ENCODE measurements at regions not wholly inside any gene's neighbourhood (a gene's known extent, or its start where the extent isn't known, plus 50 kb on each side); places are given as distances from the start of the nearest gene placed in this dataset.

DNA sequence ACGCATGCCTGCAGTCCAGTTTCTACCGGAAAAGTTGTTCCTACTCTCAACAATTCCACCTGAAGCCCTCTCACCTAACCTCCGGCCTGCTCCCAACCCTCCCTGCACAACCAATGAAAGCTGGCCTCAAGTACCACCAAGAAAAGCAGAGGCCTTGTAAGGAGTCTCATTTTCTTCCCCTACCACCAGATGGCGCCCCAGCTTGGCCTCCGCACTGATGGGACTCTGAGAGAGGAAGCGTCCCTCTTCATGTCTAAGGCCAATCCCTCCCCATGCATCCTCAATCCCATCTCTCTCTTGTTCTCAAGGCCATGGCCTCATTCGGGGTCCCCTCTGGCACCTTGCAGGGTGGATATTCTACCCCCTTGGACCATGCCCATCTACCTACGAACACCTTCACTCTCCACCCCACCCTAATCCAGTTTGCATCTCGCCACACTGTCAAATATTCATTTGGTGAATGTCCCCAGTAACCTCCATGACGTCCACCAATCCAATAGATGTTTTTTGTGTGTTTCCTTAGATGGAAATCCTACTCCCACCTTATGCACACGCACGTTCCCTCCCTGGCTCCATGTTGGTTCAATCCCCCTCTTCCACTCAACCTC, 412.8 kb downstream of the ZNF536 start:
- peak; percentile 43 for DNase-seq
- no peaks in the 10 kb centered on the region for H3K36me3 ChIP-seq

DNA sequence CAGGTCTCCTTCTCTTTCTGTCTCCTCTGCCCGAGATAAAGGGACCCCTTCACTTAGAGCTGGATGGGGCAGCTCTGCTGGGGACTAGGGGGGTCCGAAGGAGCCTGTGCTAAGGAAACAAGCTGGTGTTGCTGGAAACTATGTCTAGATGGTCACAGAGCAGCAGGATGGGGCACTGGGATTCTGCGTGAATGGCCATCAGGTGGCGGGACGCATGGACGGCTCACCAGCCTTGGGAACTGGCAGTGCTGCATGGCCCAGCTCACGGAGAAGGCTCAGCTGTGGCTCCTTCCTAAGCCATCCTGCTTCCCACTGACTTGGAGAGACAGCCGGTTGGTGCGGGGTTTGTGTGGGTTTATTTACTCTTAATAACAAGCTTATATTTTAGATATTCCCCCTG, 411.8 kb downstream of the ZNF536 start:
- Histone ChIP-seq H3K9me3 (replicated peaks) (no peaks in the 10 kb centered on the region), H3K27me3 (ENCODE audit: low read depth) (peaks cover 48% of the 10 kb centered on the region), H3K27ac (replicated peaks) (no peak overlapping the region), H3K36me3 (no peaks in the 10 kb centered on the region), H3K4me1 (no peaks in the 10 kb centered on the region), H3K4me3 (no peak overlapping the region)
- TF ChIP-seq, protein P1, sequence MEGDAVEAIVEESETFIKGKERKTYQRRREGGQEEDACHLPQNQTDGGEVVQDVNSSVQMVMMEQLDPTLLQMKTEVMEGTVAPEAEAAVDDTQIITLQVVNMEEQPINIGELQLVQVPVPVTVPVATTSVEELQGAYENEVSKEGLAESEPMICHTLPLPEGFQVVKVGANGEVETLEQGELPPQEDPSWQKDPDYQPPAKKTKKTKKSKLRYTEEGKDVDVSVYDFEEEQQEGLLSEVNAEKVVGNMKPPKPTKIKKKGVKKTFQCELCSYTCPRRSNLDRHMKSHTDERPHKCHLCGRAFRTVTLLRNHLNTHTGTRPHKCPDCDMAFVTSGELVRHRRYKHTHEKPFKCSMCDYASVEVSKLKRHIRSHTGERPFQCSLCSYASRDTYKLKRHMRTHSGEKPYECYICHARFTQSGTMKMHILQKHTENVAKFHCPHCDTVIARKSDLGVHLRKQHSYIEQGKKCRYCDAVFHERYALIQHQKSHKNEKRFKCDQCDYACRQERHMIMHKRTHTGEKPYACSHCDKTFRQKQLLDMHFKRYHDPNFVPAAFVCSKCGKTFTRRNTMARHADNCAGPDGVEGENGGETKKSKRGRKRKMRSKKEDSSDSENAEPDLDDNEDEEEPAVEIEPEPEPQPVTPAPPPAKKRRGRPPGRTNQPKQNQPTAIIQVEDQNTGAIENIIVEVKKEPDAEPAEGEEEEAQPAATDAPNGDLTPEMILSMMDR (IDR thresholded peaks at IDR 0.05; ENCODE audit: borderline replicate concordance), result no peak
- intact Hi-C loops (cut with micrococcal nuclease), result no loop called here
- DNase-seq, result no peak

More for the DNA sequence above, 412.8 kb downstream of the ZNF536 start:
- TF ChIP-seq, protein P1 (IDR thresholded peaks at IDR 0.05; ENCODE audit: borderline replicate concordance), result peak; percentile 64
- Histone ChIP-seq H3K27me3 (ENCODE audit: low read depth) (peaks cover 40% of the 10 kb centered on the region), H3K4me3 (no peak overlapping the region), H3K9me3 (replicated peaks) (no peaks in the 10 kb centered on the region), H3K4me1 (no peaks in the 10 kb centered on the region), H3K27ac (replicated peaks) (no peak overlapping the region)
- intact Hi-C loops (cut with micrococcal nuclease), result no loop called here

- Histone ChIP-seq H3K9me3 (replicated peaks) (no peaks in the 10 kb centered on the region), H3K27ac (replicated peaks) (no peak overlapping the region), H3K36me3 (no peaks in the 10 kb centered on the region), H3K27me3 (ENCODE audit: low read depth) (peaks cover 44% of the 10 kb centered on the region), H3K4me3 (no peak overlapping the region), H3K4me1 (no peaks in the 10 kb centered on the region)
- TF ChIP-seq, protein P1 (IDR thresholded peaks at IDR 0.05; ENCODE audit: borderline replicate concordance), result no peak
- DNase-seq, result no peak
- intact Hi-C loops (cut with micrococcal nuclease), result no loop called here
These were observed 411.0 kb downstream of the ZNF536 start for GRCh38 chr19:30783212-30783611.

DNA sequence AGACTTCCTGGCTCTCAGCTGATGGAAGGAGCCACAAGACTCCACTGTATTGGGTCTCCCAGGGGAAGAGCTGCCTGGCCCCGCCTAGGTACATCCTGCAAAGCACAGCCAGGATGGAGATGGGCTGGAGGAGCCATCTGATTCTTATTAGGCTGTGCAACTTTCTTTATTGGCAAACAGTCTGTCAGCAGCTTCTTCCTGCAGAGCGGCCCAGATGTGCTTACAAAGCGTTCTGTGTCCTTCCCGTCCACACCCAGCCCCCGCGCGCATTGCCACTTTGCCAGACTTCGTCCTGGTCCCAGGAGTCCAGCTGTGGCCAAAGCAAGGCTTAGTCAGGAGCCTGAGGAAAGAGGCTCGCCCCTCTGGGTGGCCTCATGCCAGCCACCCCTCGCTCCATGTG, 409.3 kb downstream of the ZNF536 start:
- peak; percentile 30 for DNase-seq
- no peaks in the 10 kb centered on the region for H3K36me3 ChIP-seq
- H3K27me3 ChIP-seq (ENCODE audit: low read depth), result peaks cover 43% of the 10 kb centered on the region
- H3K4me3 ChIP-seq, result no peak overlapping the region
- TF ChIP-seq, protein P1 (IDR thresholded peaks at IDR 0.05; ENCODE audit: borderline replicate concordance), result no peak
- no peaks in the 10 kb centered on the region for H3K4me1 ChIP-seq
- intact Hi-C loops (cut with micrococcal nuclease), result no loop called here
- no peaks in the 10 kb centered on the region for H3K9me3 ChIP-seq (replicated peaks)
- no peak overlapping the region for H3K27ac ChIP-seq (replicated peaks)

- TF ChIP-seq, protein P1 (IDR thresholded peaks at IDR 0.05; ENCODE audit: borderline replicate concordance), result no peak
- DNase-seq, result no peak
- Histone ChIP-seq H3K4me3 (no peak overlapping the region), H3K36me3 (no peaks in the 10 kb centered on the region), H3K9me3 (replicated peaks) (no peaks in the 10 kb centered on the region), H3K27me3 (ENCODE audit: low read depth) (peaks cover 43% of the 10 kb centered on the region), H3K4me1 (no peaks in the 10 kb centered on the region), H3K27ac (replicated peaks) (no peak overlapping the region)
- intact Hi-C loops (cut with micrococcal nuclease), result no loop called here
These were observed 408.9 kb downstream of the ZNF536 start for GRCh38 chr19:30781047-30781446.

Measured in left ventricle myocardium inferior (tissue), 1 donor.